GM23248 (cell line): ENCODE measurements at regions not wholly inside any gene's neighbourhood (a gene's known extent, or its start where the extent isn't known, plus 50 kb on each side); places are given as distances from the start of the nearest gene placed in this dataset.

Experiments
- EZH2 ChIP-seq: fragments of 200-600 bp; sonication (generic); IDR thresholded peaks from 2 replicates; pipeline ENCODE4 v1.6.1; 2018; ENCODE audit warnings: antibody characterized with exemption, mild to moderate bottlenecking; ENCODE audit not compliant: insufficient read depth, poor library complexity, severe bottlenecking
- EZH2phosphoT487 ChIP-seq: fragments of 200-600 bp; sonication (generic); IDR thresholded peaks from 2 replicates; pipeline ENCODE4 v1.6.1; 2018; ENCODE audit warnings: antibody characterized with exemption, moderate library complexity, mild to moderate bottlenecking, low read depth; ENCODE audit not compliant: insufficient read depth

- TF ChIP-seq EZH2 (no peak), EZH2phosphoT487 (no peak)
These were observed 342.5 kb downstream of the CENPW start for GRCh38 chr6:126682440-126682839.
